ENCODE measurements at regions not wholly inside any gene's neighbourhood (a gene's known extent, or its start where the extent isn't known, plus 50 kb on each side); places are given as distances from the start of the nearest gene placed in this dataset.

DNA sequence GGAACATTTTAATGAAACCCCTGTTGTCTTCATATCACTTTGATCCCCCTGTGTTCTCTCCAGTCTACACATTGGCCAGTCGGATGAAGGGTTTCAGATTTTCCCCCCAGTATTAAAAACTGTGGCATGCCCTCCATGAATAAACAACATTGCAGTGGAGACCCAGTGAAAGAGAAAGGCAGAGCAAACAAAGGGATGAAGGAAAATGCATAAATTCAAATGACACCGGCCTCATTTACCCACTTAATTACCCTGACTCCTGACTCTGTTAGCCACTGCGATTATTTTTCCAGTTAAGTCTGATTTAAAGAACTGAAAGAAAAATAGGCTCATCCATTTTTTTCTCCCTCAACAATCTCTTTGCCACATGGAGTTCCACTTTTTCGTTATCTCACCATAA lies 569.2 kb downstream of the TFAP2B start:
- no peak for DNase-seq (ENCODE audit: low read depth, low spot score)

DNA sequence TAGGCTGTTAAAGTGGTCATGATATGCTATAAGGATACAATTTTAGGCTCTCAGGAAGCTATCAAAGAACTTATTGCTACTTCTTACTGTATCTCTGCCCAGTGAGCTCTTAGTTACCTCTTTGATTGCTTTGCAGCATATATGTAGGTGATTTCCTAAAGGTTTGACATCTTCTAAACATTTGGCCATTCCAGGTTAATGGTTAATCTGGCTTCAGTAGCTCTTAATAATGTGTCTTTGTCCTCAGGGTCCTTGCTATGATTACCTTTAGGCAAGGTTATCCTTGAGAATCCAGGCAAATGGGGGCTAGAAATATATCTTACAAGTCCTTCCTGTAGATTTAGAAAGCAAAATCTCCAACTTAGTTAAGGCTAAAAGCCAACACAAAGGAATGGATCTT lies 575.4 kb downstream of the TFAP2B start:
- no peak for DNase-seq (ENCODE audit: low read depth, low spot score)

DNA sequence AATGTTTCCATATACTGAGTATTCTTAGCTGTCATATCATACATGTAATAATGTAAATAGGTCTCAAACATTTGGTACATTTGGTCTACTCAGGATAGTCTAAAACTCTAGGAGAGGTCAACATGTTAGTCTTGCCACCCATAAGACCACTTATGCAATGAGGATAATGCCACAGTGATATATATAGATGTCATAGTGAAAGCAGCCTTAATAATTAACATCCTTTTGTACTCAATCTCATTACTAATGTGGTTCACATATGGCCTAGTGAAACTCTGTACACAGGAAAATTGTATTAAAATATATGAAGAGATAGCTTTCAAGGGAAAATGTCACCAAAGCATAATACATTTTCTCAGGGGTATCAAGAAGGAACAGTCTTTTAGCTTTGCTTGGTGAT lies 577.9 kb downstream of the TFAP2B start:
- no peak for DNase-seq (ENCODE audit: low read depth, low spot score)

DNA sequence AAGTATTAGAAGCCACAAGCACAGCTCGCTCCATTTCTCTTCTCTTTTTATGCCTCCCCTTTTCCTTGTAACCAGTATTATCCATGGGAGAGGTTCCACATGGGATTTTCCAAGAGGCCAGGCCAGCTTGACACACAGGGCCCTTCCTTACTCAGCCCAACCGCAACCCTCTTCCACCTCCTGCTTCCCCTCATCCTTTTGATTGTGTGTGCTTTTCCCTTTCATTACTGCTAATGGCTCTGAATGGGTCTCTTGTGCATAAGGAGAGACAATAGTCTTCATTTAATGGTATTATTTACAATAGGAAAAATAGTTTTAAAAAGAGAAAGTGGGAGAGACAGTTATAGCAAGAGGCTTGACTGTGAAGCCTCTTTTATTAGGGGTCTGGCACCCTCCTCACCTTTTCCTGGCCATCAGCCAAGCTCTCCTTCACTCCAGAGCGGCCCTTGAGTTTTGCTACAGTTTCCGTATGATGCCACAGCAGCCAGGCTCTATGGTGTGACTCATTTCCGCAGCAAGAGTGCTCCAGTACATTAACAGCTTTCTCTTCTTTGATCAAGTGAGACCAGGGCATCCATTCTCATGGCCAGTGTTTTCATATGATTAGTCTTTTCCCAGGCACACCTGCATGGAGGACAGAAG lies 579.5 kb downstream of the TFAP2B start:
- no peak for DNase-seq (ENCODE audit: low read depth, low spot score)

DNA sequence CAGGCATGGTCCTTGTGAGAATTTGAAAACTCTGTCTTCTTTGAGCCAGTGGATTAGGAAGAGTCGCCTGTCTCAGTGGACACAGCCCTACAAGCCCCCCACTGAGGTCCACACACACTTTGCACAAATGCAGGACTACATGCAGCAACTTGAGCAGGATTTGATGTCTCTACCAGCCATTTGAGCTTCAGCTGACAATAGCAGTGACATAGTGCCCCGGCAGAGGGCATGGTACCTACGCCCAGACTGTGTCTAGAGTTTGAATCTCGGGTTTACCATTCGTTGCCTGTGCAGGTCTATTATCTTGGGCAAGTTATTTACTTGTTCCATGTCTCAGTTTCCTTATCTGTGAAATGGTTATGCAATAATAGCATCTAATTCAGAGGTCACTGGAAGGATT lies 580.1 kb downstream of the TFAP2B start:
- DNase-seq (ENCODE audit: low read depth, low spot score) = no peak

DNA sequence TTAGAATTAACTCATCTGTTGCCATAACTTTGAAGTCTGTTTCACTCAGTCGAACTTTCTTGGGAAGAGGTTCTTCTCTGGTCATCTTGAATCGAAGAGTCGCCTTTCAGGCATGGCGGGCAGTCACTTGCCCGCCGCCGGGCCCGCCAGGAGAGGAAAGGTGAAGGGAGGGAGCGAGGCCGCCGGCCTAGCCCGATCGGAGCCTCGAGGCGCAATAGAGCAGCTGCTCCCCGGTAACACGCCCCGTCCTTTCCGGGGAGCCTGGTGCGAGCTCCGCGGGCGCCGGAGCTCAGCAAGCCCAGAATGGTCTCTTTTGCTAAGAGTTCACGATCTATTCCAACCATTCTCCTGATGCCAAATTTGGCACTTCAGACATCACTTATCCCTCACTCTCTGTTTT lies 591.8 kb downstream of the TFAP2B start:
- DNase-seq (ENCODE audit: low read depth, low spot score) = no peak

DNA sequence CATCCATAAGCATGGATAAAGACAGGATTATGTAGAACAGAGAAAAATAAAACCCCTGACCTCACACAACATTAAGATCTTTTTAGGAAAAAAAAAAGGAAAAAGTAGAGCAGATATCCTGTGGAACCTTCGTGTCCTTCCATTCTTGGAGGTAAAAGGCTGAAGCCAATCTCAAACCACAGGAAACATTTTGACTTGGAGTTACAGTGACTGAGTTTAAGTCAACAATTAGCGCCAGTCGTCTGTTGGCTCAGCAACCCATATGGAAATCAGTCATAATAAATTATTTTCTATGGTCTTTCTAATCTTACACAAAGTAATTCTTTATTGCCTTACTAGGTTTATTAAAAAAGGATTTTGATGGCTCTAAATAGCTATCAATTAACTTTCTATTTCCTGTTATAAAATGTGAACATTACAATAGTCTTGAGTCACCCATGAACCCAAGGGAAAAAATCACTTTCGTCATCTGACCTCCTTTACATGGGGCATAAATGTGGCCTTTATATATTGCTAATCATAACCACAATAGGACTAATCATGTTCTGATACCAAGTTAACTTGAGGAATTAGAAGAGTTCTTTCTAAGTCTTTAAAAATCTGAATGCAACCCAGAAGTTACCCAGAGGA lies 592.9 kb downstream of the TFAP2B start:
- DNase-seq (ENCODE audit: low read depth, low spot score) = no peak

DNA sequence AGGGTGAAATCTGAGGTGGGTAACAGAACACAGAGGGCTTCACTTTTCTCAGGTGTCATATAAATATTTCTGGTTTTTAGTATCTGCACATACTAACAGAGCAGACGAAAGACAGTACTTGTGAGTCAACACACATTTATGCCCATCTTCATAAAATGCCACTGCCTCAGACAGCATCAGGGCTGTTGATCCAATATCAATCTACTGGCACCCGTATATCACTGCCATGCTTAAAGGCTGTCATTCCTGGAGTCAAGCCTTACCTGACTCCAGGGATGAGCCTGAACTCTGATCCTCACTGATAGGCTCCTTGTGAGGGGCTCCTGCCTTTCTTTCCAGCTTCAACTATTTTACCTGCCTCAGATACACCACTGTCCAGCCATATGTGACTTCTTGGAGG lies 595.7 kb downstream of the TFAP2B start:
- no peak for DNase-seq (ENCODE audit: low read depth, low spot score)

DNA sequence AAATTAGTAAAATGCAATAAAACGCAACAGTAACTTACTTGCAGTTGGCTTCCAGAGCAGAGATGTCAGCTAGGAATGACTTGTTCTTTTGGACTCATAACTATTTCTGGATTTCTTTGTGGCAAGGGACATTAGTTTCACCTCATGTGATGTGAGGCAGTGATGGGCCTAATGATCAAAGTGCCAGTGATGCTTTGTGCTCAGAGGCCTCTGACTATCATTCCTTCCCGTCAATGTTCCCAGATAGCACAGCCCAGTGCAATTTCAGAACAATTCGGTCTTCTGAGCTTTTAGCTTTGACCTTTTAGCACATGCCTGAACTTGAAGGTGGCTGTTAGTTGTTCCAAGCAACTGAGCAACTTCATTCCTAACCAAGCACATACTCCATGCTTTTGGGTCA lies 596.8 kb downstream of the TFAP2B start:
- no peak for DNase-seq (ENCODE audit: low read depth, low spot score)

DNA sequence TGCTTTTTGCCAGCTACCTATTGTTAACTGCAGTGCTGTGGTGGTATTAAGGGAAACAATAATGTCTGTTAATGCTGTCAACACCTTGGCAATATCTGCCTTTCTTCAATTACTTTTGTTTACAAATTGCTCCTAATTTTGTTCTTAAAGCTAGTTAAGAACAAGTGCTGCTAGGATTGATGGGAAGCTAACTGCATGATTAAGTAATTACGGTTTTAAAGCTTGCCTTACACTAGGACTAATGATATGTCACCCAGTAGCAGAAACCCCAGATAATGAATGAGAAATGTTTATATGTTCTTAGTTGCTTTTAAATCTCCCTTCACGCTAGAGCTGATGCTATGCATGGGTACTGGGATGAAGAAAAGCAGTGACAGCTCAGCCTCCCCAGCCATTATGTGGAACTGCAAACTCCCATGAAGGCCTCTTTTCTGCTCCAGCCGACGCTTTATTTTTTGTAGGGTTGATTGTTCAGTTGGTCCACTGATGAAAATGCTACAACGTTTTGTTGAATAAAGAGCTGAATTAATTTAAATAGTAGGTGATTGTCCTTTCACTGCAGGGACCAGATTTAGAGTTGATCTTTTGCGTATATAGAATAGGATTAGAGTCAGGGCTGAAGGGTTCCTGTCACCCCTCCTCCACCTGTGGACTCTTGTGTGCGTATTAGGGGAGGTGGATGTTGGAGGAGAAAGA lies 610.5 kb downstream of the TFAP2B start:
- DNase-seq (ENCODE audit: low read depth, low spot score) = no peak

DNA sequence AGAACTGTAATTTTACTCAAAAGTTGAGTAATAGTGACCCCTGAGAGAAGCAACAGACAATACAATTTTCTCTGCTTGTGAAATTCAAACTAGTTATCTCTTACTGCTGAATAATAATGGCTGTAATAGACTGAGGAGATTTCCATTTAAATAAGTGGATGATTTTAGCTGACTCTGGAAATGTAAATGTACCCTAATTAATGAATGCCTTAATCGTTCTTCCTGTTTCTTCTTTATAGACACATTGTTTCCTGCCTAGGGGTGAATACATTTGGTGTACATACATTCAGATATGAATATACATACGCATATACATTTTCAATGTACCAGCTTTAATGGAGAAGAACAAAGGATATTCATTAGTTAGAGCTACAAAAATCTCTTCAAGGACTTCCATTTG lies 611.9 kb downstream of the TFAP2B start:
- DNase-seq (ENCODE audit: low read depth, low spot score) = no peak

DNA sequence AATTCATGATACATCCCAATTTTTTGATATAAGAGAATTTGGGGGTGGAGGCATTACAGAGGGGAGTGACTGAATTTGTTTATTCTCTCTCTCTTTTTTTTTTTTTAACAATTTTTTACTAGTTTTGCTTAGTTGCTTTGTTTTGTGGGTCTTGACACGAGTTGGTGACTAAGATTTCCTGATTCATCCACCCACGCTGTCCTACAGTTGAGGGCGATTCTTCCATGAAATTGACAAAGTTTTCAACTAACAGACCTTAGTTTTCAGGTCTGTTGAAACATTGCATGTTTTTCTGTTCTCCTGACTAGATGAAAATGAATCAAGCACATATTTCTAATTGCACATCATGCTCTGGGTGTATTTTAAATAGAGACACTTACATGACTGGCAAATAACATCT lies 613.8 kb downstream of the TFAP2B start:
- no peak for DNase-seq (ENCODE audit: low read depth, low spot score)

DNA sequence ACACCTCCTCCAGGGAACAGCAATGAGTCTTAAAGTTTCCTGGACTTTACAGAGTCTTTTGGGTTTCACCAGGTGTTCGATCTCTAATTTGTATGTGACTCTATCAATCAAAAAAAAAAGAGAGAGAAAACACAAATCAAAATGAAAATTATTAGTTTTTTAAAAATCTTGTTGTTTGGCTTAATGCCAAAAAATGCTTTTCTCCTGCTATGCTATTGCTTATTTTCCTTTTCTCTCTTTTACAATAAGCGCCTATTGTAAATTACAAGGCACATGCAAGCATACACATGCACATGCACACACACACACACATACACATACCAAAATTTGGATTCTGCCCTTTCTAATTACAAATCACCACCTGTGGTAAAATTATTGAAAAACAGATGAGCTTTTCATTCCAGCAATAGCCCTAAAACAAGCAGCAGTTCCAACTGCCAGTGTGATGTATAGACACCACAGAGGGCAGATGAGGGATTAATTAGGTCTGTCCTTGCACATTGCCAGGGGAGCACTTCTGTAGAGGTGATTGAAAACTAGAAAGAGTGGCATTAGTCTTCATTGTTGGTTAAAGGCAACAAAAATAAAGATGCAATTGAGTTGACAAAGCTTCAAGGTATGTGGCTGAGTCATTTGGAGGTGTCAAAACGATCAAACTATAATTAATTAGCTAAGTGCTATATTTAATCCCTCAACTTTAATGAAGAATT lies 631.7 kb downstream of the TFAP2B start:
- no peak for DNase-seq (ENCODE audit: low read depth, low spot score)

DNA sequence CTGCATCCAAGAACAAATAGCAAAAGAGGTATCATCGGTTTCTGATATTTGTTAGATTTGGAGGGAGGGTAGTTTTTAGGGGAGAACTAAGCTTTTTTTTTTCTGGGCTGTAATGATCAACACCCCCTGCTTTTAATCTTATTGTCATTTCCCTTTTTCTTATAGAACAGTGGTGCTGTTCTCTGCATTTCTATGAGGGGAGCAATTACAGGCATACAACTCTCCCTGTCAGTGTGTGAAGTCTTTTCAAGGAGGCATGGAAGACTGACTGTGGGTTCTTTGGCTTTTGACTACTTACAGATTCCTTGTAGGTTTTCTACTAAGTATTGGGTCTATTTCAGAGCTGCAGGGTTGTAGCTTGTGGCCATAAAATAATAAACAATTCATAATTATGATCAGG lies 632.3 kb downstream of the TFAP2B start:
- DNase-seq (ENCODE audit: low read depth, low spot score) = no peak

DNA sequence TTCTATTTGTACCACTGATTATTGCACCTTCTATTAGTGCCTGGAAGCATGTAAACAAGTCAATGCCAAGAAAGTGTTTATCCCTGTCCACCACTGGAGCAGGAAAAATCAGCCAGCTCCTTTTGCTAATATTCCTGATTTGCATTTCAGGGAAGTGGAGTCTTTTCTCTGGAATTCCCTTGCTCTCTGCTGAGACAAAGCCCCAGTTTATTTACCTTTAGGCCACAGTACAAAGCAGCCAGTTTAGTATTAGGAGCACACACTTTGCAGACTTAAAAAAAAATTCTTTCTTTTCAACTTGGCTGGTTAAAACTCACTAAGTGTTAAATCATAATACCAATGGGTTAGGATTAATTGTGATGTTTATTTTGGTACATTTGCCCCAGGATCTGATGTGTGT lies 631.1 kb downstream of the PKHD1 start:
- no peak for DNase-seq (ENCODE audit: low read depth, low spot score)

DNA sequence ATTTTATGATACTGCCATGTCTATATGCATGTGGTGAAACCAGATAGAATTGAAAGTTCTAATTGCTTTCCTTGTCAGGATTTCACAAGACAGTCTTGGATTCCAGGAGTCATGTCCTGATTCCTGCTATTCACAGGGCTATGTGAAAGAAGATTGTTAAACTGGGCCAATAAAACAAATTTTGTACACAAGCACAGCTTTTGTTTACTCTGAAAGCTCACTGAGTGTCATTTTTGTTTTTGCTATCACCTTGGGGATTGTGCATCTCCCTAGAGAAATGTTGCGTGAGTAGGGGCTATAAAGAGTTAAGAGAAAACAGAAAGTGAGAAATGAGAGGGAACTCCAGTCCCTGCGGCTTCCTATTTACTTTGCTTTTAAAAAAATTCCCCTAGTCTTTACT lies 627.5 kb downstream of the PKHD1 start:
- no peak for DNase-seq (ENCODE audit: low read depth, low spot score)

DNA sequence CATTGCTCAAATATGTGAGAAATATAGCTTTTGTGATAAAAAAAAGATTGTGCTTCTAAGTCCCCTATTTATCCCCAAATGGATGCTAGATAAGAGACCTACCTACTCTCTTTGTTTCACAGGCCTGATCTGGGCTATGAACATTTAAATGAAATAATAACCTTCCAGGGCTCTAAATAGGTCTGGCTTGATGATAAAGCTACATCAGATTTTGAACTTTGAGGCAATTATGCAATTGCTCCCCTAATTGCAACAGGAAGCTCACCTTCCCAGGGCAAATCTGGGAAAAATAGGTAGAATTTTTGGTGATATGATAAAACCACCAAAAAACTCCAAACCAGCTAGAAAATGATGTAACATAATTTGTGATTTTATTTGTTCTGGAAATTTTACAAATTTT lies 624.5 kb downstream of the PKHD1 start:
- no peak for DNase-seq (ENCODE audit: low read depth, low spot score)

DNA sequence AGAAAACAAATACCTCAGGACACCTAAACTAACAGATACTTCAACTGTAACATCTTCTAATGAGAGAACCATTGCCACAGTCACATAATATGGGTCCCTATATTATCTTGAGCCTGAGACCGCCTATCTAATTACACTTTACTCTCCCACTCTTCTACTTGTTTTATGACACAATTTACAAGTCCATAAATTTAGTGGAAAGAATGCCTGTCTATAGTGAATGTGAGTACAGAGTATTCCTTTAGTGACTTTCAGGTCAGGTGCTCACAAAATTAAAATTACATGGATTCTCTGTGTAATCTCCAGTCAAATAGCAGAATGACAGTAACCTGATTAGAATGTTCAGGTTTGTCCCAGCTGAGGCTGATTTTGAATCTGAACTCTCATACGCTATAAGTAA lies 624.1 kb downstream of the PKHD1 start:
- no peak for DNase-seq (ENCODE audit: low read depth, low spot score)

DNA sequence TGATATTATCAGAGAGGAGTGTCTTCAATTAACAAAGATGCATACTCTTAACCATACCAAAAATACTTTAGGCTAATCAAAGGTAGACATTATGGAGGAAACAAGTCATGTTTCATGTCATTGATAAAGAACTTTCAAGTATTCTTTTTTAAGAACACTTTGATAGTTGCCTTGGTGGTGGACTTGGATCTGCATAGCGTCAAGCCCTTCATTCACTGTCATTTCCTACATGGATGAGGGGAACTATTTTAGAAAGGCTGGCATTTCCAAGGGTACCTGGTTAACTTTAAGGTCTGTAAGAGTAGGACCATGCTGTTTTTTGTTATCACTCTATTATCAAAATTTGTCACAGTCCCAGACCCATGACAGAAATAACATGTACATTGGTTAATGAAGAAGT lies 622.5 kb downstream of the PKHD1 start:
- no peak for DNase-seq (ENCODE audit: low read depth, low spot score)

DNA sequence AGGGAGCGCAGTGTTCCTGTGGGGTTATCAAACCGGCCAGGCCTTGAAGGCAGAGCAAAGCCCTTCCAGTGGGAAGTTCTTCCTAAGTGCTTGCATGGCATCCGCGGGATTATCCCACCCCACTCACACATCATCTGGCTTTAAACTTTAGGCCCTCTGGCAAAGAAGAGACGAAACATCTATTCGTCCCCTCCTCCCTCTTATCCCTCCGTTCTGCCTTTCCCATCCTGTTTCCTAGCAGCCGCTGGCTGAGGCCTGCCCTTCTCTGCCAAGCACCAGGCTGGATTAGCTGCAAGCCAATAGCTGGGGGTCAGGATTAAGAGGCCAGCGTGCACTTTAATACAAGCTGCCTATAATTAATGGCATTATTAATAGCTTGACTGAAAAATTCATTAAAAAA lies 621.0 kb downstream of the PKHD1 start:
- no peak for DNase-seq (ENCODE audit: low read depth, low spot score)

DNA sequence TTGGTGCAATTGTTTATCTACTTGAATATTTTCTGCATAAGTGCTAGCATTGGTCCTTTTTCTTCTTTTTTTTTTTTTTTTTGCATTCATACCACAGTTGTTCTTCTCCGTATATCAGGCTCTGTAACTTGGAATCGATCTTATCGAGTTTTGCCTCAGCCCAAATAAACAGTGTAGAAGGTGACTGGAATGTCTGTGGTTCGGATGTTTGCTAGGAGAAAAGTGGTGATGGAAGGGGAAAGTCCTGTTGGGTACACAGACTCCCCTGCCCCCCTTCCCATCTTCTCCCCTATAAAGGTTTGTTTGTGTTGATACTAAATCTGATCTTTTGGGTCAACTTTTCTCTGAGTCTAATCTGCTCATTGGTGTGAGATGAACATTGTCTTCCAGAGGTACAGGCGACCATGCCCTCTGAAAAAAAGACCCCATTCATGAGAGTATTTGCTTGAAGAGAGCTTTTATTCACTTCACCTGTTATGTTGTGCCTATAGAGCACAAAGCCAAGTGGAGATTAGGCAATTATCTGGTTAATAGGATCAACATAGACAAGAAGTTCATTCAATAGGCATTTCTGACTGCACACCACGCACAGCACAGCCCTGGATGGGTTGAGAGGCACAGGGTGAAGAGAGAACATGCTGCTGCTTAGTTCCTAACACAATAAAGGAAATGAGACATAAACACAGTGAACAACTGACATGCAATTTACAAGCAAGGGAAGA lies 620.0 kb downstream of the PKHD1 start:
- no peak for DNase-seq (ENCODE audit: low read depth, low spot score)

DNA sequence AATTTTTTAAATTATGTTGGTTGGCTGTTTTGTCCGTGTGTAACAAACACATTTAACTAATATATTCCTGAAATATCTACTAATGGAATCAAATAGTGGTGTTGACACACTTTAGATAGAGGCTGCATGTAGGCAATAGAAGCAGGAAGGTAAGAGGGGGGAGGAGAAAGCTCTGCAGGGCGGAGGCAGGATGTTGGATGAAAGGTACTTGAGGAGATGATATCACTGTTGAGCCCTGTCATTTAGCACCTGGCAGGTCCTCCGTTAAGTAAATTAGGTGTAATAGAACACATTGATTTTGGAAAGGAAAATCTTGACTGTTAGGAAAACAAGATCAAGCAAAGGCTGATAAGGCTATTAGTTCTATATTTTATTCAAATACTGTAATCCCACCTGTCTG lies 618.7 kb downstream of the PKHD1 start:
- no peak for DNase-seq (ENCODE audit: low read depth, low spot score)

All from smooth muscle cell of the brain vasculature (primary cell).